Fibroblast of the aortic adventitia (primary cell): ENCODE measurements at regions not wholly inside any gene's neighbourhood (a gene's known extent, or its start where the extent isn't known, plus 50 kb on each side); places are given as distances from the start of the nearest gene placed in this dataset.

Experiments
- DNase-seq: peaks from one replicate; pipeline ENCODE4 v3.0.0-alpha.2; 2010; ENCODE audit warnings: low read depth
- H3K4me3 ChIP-seq: 2 replicates; pipeline ENCODE4 v1.5.1; 2011; ENCODE audit warnings: low read depth, mild to moderate bottlenecking, control low read depth, low read length, moderate library complexity
- CTCF ChIP-seq: IDR thresholded peaks from 2 replicates; pipeline ENCODE4 v1.5.1; 2011; ENCODE audit warnings: mild to moderate bottlenecking, low read length, control low read depth, inconsistent platforms; ENCODE audit not compliant: insufficient read depth

DNA sequence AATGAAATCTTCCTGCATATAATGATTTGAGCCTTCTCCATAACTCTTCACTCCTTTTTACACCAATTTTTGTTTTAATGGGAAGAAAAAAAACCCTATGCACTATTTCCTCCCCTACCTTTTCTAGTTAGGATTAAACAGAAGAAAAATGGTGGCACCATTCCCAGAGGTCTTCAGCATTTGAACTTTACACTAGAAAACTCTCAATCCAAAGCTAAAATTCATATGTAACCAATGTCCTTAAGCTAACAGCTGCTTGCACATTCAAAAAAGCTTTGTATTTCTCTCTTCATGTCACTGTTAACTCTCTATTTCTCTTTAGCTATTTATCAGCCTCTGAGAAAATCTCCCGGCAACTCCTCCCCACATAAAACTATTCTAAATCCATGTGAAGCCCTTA, 90.3 kb upstream of the UBL3 start:
- TF ChIP-seq CTCF: no peak
- no peak overlapping the region for H3K4me3 ChIP-seq
- no peak for DNase-seq

- TF ChIP-seq CTCF: no peak
- no peak for DNase-seq
- H3K4me3 ChIP-seq: no peak overlapping the region
Measured at GRCh38 chr13:29939158-29939557, 88.7 kb upstream of the UBL3 start.

DNA sequence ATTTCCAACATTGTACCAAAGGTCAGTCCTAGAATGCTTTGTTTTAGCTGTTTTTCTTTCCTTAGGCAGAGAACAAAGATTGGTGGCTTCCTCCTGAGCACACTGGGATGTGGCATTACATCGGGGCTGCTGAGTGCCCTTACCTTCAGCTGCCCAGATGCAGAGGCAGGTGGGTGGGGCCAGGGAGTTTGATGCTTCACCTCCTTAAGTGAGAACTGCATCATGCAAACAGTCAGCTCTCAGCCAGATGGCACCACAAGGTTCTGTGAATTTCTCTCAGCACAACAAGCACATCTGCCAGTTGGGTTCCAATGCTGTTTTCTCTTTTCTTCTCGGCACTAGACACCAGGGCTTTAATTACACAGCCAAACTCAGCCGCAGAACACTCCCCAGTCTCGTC, 87.4 kb upstream of the UBL3 start:
- DNase-seq: no peak
- no peak overlapping the region for H3K4me3 ChIP-seq
- TF ChIP-seq CTCF: no peak

GRCh38 chr13:29937379-29937778, 87.0 kb upstream of the UBL3 start:
- DNase-seq: no peak
- TF ChIP-seq CTCF: no peak
- H3K4me3 ChIP-seq: no peak overlapping the region

DNA sequence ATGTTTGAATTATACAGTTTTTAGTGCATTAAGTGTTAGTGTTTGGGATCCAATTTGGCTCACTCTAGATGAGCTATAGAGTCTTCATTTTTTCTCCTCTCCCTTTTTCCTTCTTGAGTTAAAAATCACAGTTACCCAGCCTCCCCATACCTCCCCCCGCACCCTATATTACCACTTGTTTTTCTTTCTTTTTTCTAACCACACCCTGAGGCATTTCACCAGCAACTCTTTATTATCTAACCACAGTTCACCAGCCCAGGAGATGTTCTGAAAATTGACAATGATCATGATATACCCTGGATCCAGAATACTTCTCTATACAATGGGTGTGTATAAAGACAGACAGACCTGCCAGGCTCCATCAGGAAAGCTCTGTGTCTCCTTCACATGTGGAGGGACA, 86.5 kb upstream of the UBL3 start:
- no peak for DNase-seq
- no peak for TF ChIP-seq CTCF
- H3K4me3 ChIP-seq: no peak overlapping the region

GRCh38 chr13:29936051-29936813, 85.8 kb upstream of the UBL3 start:
- TF ChIP-seq CTCF: no peak
- DNase-seq: no peak
- no peak overlapping the region for H3K4me3 ChIP-seq

GRCh38 chr13:29935309-29935981, 85.0 kb upstream of the UBL3 start:
- DNase-seq: no peak
- no peak overlapping the region for H3K4me3 ChIP-seq
- TF ChIP-seq CTCF: no peak
